Left ventricle myocardium superior (tissue), 1 donor: ENCODE measurements at regions not wholly inside any gene's neighbourhood (a gene's known extent, or its start where the extent isn't known, plus 50 kb on each side); places are given as distances from the start of the nearest gene placed in this dataset.

Experiments
- ATAC-seq: fragments of 200-7000 bp; cut with Tn5 transposase; one replicate; pipeline ENCODE4 v1.9.1; 2020; ENCODE audit warnings: mild to moderate bottlenecking, moderate library complexity
- DNase-seq: peaks from one replicate; pipeline ENCODE4 v3.0.0-alpha.2; 2020
- intact Hi-C: fragments of 100-400 bp; cut with micrococcal nuclease; formaldehyde crosslinking; loops from one replicate; pipeline ENCODE4 v1.11.0; 2022
- donor health status: DM: no; HTN: yes; CAD: no; lungs with severe emphysema.

- intact Hi-C loops: no loop called here
- no peak for ATAC-seq
- no peak for DNase-seq
Observed at GRCh38 chr7:45394117-45394708, 180.0 kb upstream of the ADCY1 start.

GRCh38 chr7:45399069-45399468 lies 175.1 kb upstream of the ADCY1 start:
- intact Hi-C loops: no loop called here

GRCh38 chr7:45400680-45401079 lies 173.5 kb upstream of the ADCY1 start:
- intact Hi-C loops: no loop called here
- no peak for DNase-seq
- ATAC-seq: no peak

More at GRCh38 chr7:45399069-45399468, 175.1 kb upstream of the ADCY1 start:
- no peak for ATAC-seq
- DNase-seq: no peak

- ATAC-seq: no peak
- intact Hi-C loops: no loop called here
- DNase-seq: no peak
Observed at GRCh38 chr7:45401155-45401554, 173.0 kb upstream of the ADCY1 start.

GRCh38 chr7:45401851-45402250 lies 172.3 kb upstream of the ADCY1 start:
- ATAC-seq: peak; percentile 76
- DNase-seq: no peak
- intact Hi-C loops: no loop called here

- ATAC-seq: peak; percentile 89
- intact Hi-C loops: no loop called here
Observed at GRCh38 chr7:45402480-45403218, 171.5 kb upstream of the ADCY1 start.

GRCh38 chr7:45404622-45405021 lies 169.5 kb upstream of the ADCY1 start:
- intact Hi-C loops: no loop called here
- ATAC-seq (no peak), DNase-seq (no peak)

More at GRCh38 chr7:45402480-45403218, 171.5 kb upstream of the ADCY1 start:
- DNase-seq: no peak

GRCh38 chr7:45407730-45408408 lies 166.3 kb upstream of the ADCY1 start:
- intact Hi-C loops: no loop called here
- DNase-seq: no peak

GRCh38 chr7:45408409-45408737 lies 165.8 kb upstream of the ADCY1 start:
- intact Hi-C loops: no loop called here
- ATAC-seq (no peak), DNase-seq (no peak)

More at GRCh38 chr7:45407730-45408408, 166.3 kb upstream of the ADCY1 start:
- ATAC-seq: no peak

GRCh38 chr7:45410893-45411292 lies 163.3 kb upstream of the ADCY1 start:
- DNase-seq (no peak), ATAC-seq (no peak)
- intact Hi-C loops: no loop called here

GRCh38 chr7:45413419-45413818 lies 160.7 kb upstream of the ADCY1 start:
- intact Hi-C loops: no loop called here
- no peak for DNase-seq
- no peak for ATAC-seq

GRCh38 chr7:45414226-45414625 lies 159.9 kb upstream of the ADCY1 start:
- ATAC-seq: no peak
- no peak for DNase-seq
- intact Hi-C loops: no loop called here

- DNase-seq: no peak
- intact Hi-C loops: no loop called here
- ATAC-seq: no peak
Observed at GRCh38 chr7:45415265-45415664, 158.9 kb upstream of the ADCY1 start.

GRCh38 chr7:45416846-45417245 lies 157.3 kb upstream of the ADCY1 start:
- DNase-seq (no peak), ATAC-seq (no peak)
- intact Hi-C loops: no loop called here

GRCh38 chr7:45417268-45417667 lies 156.9 kb upstream of the ADCY1 start:
- intact Hi-C loops: no loop called here
- DNase-seq (no peak), ATAC-seq (no peak)

GRCh38 chr7:45417735-45418134 lies 156.4 kb upstream of the ADCY1 start:
- no peak for DNase-seq
- ATAC-seq: no peak
- intact Hi-C loops: no loop called here

GRCh38 chr7:45420843-45421495 lies 153.2 kb upstream of the ADCY1 start:
- no peak for DNase-seq
- no peak for ATAC-seq
- intact Hi-C loops: no loop called here

- DNase-seq: no peak
- intact Hi-C loops: no loop called here
- ATAC-seq: no peak
Observed at GRCh38 chr7:45421806-45422205, 152.4 kb upstream of the ADCY1 start.

- ATAC-seq (no peak), DNase-seq (no peak)
- intact Hi-C loops: no loop called here
Observed at GRCh38 chr7:45430397-45430796, 143.8 kb upstream of the ADCY1 start.

- intact Hi-C loops: no loop called here
- ATAC-seq (no peak), DNase-seq (no peak)
Observed at GRCh38 chr7:45434167-45434784, 139.9 kb upstream of the ADCY1 start.
